ENCODE measurements at regions not wholly inside any gene's neighbourhood (a gene's known extent, or its start where the extent isn't known, plus 50 kb on each side); places are given as distances from the start of the nearest gene placed in this dataset.

GRCh38 chr20:22466447-22467171 is 117.8 kb downstream of the FOXA2 start:
- DNase-seq = no peak

- DNase-seq = no peak
Measured at GRCh38 chr20:22465622-22466446, 118.5 kb downstream of the FOXA2 start.

- DNase-seq = no peak
Measured at GRCh38 chr20:22464312-22465003, 119.9 kb downstream of the FOXA2 start.

- DNase-seq = no peak
Measured at GRCh38 chr20:22462975-22463914, 121.1 kb downstream of the FOXA2 start.

GRCh38 chr20:22460803-22461202 is 123.6 kb downstream of the FOXA2 start:
- no peak for DNase-seq

- DNase-seq = no peak
Measured at GRCh38 chr20:22460231-22460630, 124.1 kb downstream of the FOXA2 start.

- no peak for DNase-seq
Measured at GRCh38 chr20:22459754-22460153, 124.6 kb downstream of the FOXA2 start.

- no peak for DNase-seq
Measured at GRCh38 chr20:22456109-22456508, 128.3 kb downstream of the FOXA2 start.

- no peak for DNase-seq
Measured at GRCh38 chr20:22455259-22455658, 129.1 kb downstream of the FOXA2 start.

GRCh38 chr20:22453244-22454080 is 130.9 kb downstream of the FOXA2 start:
- DNase-seq = no peak

GRCh38 chr20:22452442-22453011 is 131.8 kb downstream of the FOXA2 start:
- no peak for DNase-seq

GRCh38 chr20:22450537-22450936 is 133.8 kb downstream of the FOXA2 start:
- DNase-seq = no peak

- peak in 14 of 51 donors; percentile 2 to 61 (median 16) for DNase-seq
Measured at GRCh38 chr20:22449188-22449973, 135.0 kb downstream of the FOXA2 start.

GRCh38 chr20:22447447-22447778 is 137.0 kb downstream of the FOXA2 start:
- no peak for DNase-seq

- no peak for DNase-seq
Measured at GRCh38 chr20:22446613-22447446, 137.5 kb downstream of the FOXA2 start.

- no peak for DNase-seq
Measured at GRCh38 chr20:22442318-22442717, 142.1 kb downstream of the FOXA2 start.

- DNase-seq = no peak
Measured at GRCh38 chr20:22438926-22439325, 145.4 kb downstream of the FOXA2 start.

- no peak for DNase-seq
Measured at GRCh38 chr20:22438346-22438745, 146.0 kb downstream of the FOXA2 start.

All from hypothalamus (tissue), 51 donors.